NB4 (cell line): ENCODE measurements at regions not wholly inside any gene's neighbourhood (a gene's known extent, or its start where the extent isn't known, plus 50 kb on each side); places are given as distances from the start of the nearest gene placed in this dataset.

Experiments
- DNase-seq: peaks from one replicate; pipeline ENCODE4 v3.0.0; 2010; ENCODE audit warnings: low read depth
- H3K4me3 ChIP-seq: one replicate; pipeline ENCODE4 v1.5.1; 2011; ENCODE audit warnings: mild to moderate bottlenecking, low read depth, low read length, moderate library complexity
- MYC ChIP-seq: IDR thresholded peaks from 2 replicates; pipeline ENCODE4 v1.6.1; 2011; ENCODE audit warnings: low read depth, low read length
- POLR2A ChIP-seq: IDR thresholded peaks from 2 replicates; pipeline ENCODE4 v1.6.1; 2011; ENCODE audit warnings: mild to moderate bottlenecking; ENCODE audit not compliant: insufficient read length; ENCODE audit errors: extremely low read depth
- TF ChIP-seq, protein P1 (sequence below): IDR thresholded peaks from 2 replicates; pipeline ENCODE4 v1.6.1; 2011; ENCODE audit warnings: low read depth, low read length
- TF ChIP-seq, protein P2 (sequence below): IDR thresholded peaks from one replicate; pipeline ENCODE4 v1.5.1; 2012; ENCODE audit warnings: low read depth, low read length

DNA sequence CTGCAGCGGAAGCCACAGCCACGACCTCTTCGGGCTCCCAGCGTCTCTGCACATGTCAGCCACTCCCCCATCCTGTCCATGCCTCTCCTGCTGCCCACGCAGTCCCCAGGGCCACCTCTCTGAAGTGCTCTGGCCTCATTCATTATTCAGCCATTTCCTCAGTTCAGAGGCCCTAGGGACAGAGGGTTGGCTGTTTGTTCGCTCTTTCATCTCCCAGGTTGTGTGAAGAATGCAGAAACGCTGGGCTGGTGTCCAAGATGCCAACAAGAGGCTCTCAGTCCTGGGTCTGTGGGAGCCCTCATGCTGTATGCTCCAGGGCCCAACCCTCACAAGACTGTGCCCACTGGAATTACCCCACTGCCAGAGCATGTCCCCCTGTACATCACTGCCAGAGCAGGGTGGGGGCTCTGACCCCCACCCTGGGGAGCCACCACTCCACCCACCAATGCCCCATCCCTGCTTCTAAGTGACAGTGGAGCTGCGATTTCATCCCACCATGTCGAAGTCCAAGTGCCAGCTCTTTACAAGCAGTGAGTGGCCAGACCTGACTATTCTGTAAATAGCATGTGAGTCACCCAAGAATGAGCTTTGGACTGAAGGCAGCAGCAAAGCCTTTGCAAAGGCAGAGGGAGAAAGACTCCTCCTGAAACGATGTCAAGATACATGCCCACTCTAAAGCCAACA lies 209.6 kb downstream of the BUD13 start:
- H3K4me3 ChIP-seq = no peak overlapping the region
- DNase-seq = peak; percentile 35

GRCh38 chr11:116560589-116560988 lies 212.2 kb downstream of the BUD13 start:
- TF ChIP-seq POLR2A (no peak), MYC (no peak)
- TF ChIP-seq, protein P1, sequence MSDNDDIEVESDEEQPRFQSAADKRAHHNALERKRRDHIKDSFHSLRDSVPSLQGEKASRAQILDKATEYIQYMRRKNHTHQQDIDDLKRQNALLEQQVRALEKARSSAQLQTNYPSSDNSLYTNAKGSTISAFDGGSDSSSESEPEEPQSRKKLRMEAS = no peak
- TF ChIP-seq, protein P2, sequence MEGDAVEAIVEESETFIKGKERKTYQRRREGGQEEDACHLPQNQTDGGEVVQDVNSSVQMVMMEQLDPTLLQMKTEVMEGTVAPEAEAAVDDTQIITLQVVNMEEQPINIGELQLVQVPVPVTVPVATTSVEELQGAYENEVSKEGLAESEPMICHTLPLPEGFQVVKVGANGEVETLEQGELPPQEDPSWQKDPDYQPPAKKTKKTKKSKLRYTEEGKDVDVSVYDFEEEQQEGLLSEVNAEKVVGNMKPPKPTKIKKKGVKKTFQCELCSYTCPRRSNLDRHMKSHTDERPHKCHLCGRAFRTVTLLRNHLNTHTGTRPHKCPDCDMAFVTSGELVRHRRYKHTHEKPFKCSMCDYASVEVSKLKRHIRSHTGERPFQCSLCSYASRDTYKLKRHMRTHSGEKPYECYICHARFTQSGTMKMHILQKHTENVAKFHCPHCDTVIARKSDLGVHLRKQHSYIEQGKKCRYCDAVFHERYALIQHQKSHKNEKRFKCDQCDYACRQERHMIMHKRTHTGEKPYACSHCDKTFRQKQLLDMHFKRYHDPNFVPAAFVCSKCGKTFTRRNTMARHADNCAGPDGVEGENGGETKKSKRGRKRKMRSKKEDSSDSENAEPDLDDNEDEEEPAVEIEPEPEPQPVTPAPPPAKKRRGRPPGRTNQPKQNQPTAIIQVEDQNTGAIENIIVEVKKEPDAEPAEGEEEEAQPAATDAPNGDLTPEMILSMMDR = no peak
- no peak for DNase-seq
- no peak overlapping the region for H3K4me3 ChIP-seq

More for the DNA sequence above, 209.6 kb downstream of the BUD13 start:
- TF ChIP-seq POLR2A (no peak), MYC (no peak)
- TF ChIP-seq, protein P1 = no peak
- TF ChIP-seq, protein P2 = no peak

- no peak for TF ChIP-seq MYC
- no peak for TF ChIP-seq POLR2A
- no peak for DNase-seq
- no peak overlapping the region for H3K4me3 ChIP-seq
These were observed 214.1 kb downstream of the BUD13 start for GRCh38 chr11:116558504-116559211.

DNA sequence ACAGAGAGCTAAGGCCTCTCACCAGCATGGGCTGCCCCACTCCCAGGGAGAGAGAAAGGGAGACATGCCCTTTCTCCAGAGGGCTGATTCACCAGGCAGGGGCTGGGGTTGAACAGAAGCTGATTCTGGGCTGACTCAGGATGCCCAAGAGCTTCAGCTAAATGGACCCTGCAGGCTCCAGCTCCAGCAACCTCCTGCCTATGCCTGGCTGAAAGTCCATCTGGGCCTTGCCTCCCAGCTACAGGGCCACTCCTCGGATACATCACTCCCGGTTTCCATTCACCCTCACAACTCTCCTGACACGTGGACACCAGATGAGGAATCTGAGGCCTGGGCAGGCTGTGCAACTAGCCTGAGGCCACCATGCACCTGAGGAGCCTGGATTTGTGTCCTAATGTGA lies 215.5 kb downstream of the BUD13 start:
- no peak for DNase-seq
- TF ChIP-seq, protein P2 = no peak
- TF ChIP-seq MYC = no peak
- TF ChIP-seq POLR2A = no peak
- TF ChIP-seq, protein P1 = no peak
- H3K4me3 ChIP-seq = no peak overlapping the region

DNA sequence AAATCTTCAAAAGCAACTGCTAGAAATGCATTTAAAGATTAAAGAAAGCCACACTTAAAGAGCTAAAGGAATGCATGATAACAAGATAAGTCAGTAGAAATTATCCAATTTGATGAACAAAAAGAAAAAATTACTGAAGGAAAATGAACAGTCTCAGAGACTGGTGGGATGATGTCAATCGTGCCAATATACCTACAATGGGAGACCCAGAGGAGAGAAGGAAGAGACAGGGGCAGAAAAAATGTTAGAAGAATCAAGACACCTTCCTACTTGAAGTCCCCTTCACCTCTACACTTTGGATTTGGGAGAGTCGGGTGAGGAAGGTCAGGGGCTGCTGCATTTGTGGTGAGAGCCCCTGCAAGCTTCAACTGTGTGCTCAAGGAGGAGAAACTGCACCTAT lies 216.3 kb downstream of the BUD13 start:
- TF ChIP-seq, protein P1 = no peak
- TF ChIP-seq POLR2A (no peak), MYC (no peak)
- TF ChIP-seq, protein P2 = no peak

GRCh38 chr11:116553482-116553881 lies 219.3 kb downstream of the BUD13 start:
- no peak overlapping the region for H3K4me3 ChIP-seq
- TF ChIP-seq, protein P2 = no peak
- TF ChIP-seq, protein P1 = peak; percentile 64
- DNase-seq = no peak

More for the DNA sequence above, 216.3 kb downstream of the BUD13 start:
- DNase-seq = no peak
- no peak overlapping the region for H3K4me3 ChIP-seq
